ENCODE measurements at regions not wholly inside any gene's neighbourhood (a gene's known extent, or its start where the extent isn't known, plus 50 kb on each side); places are given as distances from the start of the nearest gene placed in this dataset.

- Histone ChIP-seq H3K4me1 (no peaks in the 10 kb centered on the region), H3K27me3 (no peaks in the 10 kb centered on the region), H3K9me3 (no peaks in the 10 kb centered on the region), H3K9ac (ENCODE audit: low read depth in 2 of 2, low read length in 2 of 2) (no peak overlapping the region), H3K36me3 (no peaks in the 10 kb centered on the region), H3K4me3 (no peak overlapping the region), H3K27ac (no peak overlapping the region)
- intact Hi-C loops (cut with DNase I) = loop anchor here (2.0 to 10.0 kb wide), 2 partner anchors 332 to 584 kb away; no protein-coding TSS in a partner anchor
- DNase-seq = no peak
- no peak for TF ChIP-seq CTCF (IDR thresholded peaks at IDR 0.05)
Observed at GRCh38 chr2:226216575-226216974, 583.0 kb downstream of the IRS1 start.

- no peaks in the 10 kb centered on the region for H3K36me3 ChIP-seq
- H3K4me3 ChIP-seq = no peak overlapping the region
- DNase-seq = peak; percentile 78
- no peaks in the 10 kb centered on the region for H3K9me3 ChIP-seq
- intact Hi-C loops (cut with DNase I) = loop anchor here (2.0 to 10.0 kb wide), 2 partner anchors 331 to 585 kb away; no protein-coding TSS in a partner anchor
- H3K27ac ChIP-seq = no peak overlapping the region
- H3K27me3 ChIP-seq = no peaks in the 10 kb centered on the region
- no peaks in the 10 kb centered on the region for H3K4me1 ChIP-seq
- no peak overlapping the region for H3K9ac ChIP-seq (ENCODE audit: low read depth in 2 of 2, low read length in 2 of 2)
- TF ChIP-seq CTCF (IDR thresholded peaks at IDR 0.05) = peak; percentile 71
Observed at GRCh38 chr2:226215902-226216503, 583.6 kb downstream of the IRS1 start.

- no peak overlapping the region for H3K9ac ChIP-seq (ENCODE audit: low read depth in 2 of 2, low read length in 2 of 2)
Observed at GRCh38 chr2:226213717-226214116, 585.9 kb downstream of the IRS1 start.

GRCh38 chr2:226211439-226211838 is 588.2 kb downstream of the IRS1 start:
- Histone ChIP-seq H3K4me1 (no peaks in the 10 kb centered on the region), H3K36me3 (no peaks in the 10 kb centered on the region), H3K27me3 (no peaks in the 10 kb centered on the region), H3K9ac (ENCODE audit: low read depth in 2 of 2, low read length in 2 of 2) (no peak overlapping the region), H3K9me3 (no peaks in the 10 kb centered on the region), H3K27ac (no peak overlapping the region), H3K4me3 (no peak overlapping the region)
- intact Hi-C loops (cut with DNase I) = loop anchor here (10.0 kb wide), 1 partner anchor 327 kb away; no protein-coding TSS in a partner anchor
- DNase-seq = no peak
- no peak for TF ChIP-seq CTCF (IDR thresholded peaks at IDR 0.05)

More at GRCh38 chr2:226213717-226214116, 585.9 kb downstream of the IRS1 start:
- H3K9me3 ChIP-seq = no peaks in the 10 kb centered on the region
- TF ChIP-seq CTCF (IDR thresholded peaks at IDR 0.05) = no peak
- intact Hi-C loops (cut with DNase I) = loop anchor here (10.0 kb wide), 1 partner anchor 329 kb away; no protein-coding TSS in a partner anchor
- no peaks in the 10 kb centered on the region for H3K4me1 ChIP-seq
- H3K4me3 ChIP-seq = no peak overlapping the region
- DNase-seq = no peak
- no peak overlapping the region for H3K27ac ChIP-seq
- H3K27me3 ChIP-seq = no peaks in the 10 kb centered on the region
- H3K36me3 ChIP-seq = no peaks in the 10 kb centered on the region

GRCh38 chr2:226208726-226209125 is 590.9 kb downstream of the IRS1 start:
- Histone ChIP-seq H3K9me3 (no peaks in the 10 kb centered on the region), H3K27me3 (no peaks in the 10 kb centered on the region), H3K36me3 (no peaks in the 10 kb centered on the region), H3K4me1 (no peaks in the 10 kb centered on the region), H3K4me3 (no peak overlapping the region), H3K9ac (ENCODE audit: low read depth in 2 of 2, low read length in 2 of 2) (no peak overlapping the region), H3K27ac (no peak overlapping the region)
- DNase-seq = no peak
- intact Hi-C loops (cut with DNase I) = no loop called here
- no peak for TF ChIP-seq CTCF (IDR thresholded peaks at IDR 0.05)
